Activated naive CD8-positive, alpha-beta T cell treated with anti-CD3 and anti-CD28 coated beads, Interleukin-2, amount 50 U/mL, for 24 hours (primary cell): ENCODE measurements at regions not wholly inside any gene's neighbourhood (a gene's known extent, or its start where the extent isn't known, plus 50 kb on each side); places are given as distances from the start of the nearest gene placed in this dataset.
"Not testable (repeated sequence)": the region's sequence is repeated elsewhere in the genome, so short reads cannot be mapped to it uniquely, and the experiment has no call there.

Experiments
- ATAC-seq: fragments of 150-1000 bp; cut with Tn5 transposase; one replicate; pipeline ENCODE4 v1.10.0; 2021
- DNase-seq: peaks from one replicate; pipeline ENCODE4 v3.0.0; 2021
- H3K27ac Mint-ChIP-seq: one replicate; pipeline ENCODE4 v1.8.0; 2021; ENCODE audit warnings: mild to moderate bottlenecking, mixed read lengths
- H3K27me3 Mint-ChIP-seq: one replicate; pipeline ENCODE4 v1.8.0; 2021; ENCODE audit warnings: mixed read lengths
- H3K36me3 Mint-ChIP-seq: one replicate; pipeline ENCODE4 v1.8.0; 2021; ENCODE audit warnings: low read depth, mixed read lengths
- H3K4me1 Mint-ChIP-seq: one replicate; pipeline ENCODE4 v1.8.0; 2021; ENCODE audit warnings: mixed read lengths
- H3K4me3 Mint-ChIP-seq: one replicate; pipeline ENCODE4 v1.8.0; 2021; ENCODE audit warnings: mild to moderate bottlenecking, moderate library complexity, mixed read lengths
- H3K9me3 Mint-ChIP-seq: one replicate; pipeline ENCODE4 v1.8.0; 2021; ENCODE audit warnings: mixed read lengths

DNA sequence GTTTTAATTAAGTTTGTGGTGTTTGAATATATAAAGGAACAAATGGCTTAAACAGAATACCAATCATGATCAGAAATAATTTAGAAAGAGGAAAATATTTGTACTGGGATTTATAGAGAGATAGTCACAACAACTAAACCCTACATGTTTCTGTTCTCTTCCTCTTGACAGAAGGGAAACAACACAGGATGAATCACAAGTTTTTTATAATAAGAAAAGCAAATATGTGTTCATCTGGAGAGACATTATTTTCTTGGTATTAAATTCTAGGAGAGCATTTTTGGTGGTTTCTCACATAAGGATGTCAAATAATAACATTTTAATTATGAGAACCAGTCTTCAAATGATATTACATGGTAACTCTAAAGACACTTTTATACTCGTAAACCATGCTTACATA is 232.9 kb upstream of the PKP2 start:
- ATAC-seq (no peak), DNase-seq (no peak)
- Mint-ChIP-seq H3K27ac (no peak overlapping the region), H3K4me1 (no peaks in the 10 kb centered on the region), H3K4me3 (no peak overlapping the region), H3K9me3 (peaks cover 3% of the 10 kb centered on the region), H3K27me3 (no peaks in the 10 kb centered on the region), H3K36me3 (no peaks in the 10 kb centered on the region)

DNA sequence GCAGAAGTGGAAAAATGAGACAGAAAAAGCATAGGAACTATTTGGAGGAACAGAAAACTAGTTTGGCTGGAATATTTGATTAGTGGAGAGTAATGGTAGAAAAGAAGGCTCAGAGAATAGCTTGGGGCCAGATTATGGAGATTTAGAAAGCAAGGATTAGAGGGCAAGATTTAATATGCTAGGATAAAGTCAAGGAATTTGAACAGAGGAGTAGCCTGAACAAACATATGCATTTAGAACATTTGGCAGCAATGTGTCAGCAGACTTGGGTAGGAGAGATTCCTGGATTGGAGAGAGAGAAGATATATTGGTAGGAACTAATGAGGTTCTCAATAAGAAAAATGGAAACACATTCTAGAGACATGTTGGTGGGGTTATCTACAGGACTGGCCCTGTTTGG is 229.2 kb upstream of the PKP2 start:
- Mint-ChIP-seq H3K9me3 (peaks cover 3% of the 10 kb centered on the region), H3K36me3 (no peaks in the 10 kb centered on the region), H3K4me1 (no peaks in the 10 kb centered on the region), H3K27ac (no peak overlapping the region), H3K4me3 (no peak overlapping the region), H3K27me3 (no peaks in the 10 kb centered on the region)
- DNase-seq (no peak), ATAC-seq (no peak)

DNA sequence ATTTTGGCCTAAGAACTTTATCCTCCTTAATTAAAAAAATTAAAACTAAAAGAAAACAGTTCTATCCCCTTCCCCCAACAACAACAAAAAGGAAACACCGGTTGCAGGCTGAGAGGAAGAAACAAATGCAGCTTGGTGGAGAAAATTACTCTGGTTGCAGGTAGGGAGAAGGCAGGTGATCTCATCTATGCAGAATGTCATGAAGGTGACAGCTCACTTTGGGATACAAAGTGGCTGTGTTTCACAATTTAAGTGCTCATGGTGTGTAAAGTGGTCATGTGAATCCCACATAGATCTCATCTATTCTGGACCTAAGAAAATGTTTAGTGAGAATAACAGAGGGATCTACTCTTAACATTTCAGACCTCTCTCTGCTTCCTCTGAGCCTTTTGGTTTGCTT is 219.7 kb upstream of the PKP2 start:
- H3K27me3 Mint-ChIP-seq = no peaks in the 10 kb centered on the region
- no peak for DNase-seq
- ATAC-seq = no peak
- H3K4me1 Mint-ChIP-seq = no peaks in the 10 kb centered on the region
- H3K27ac Mint-ChIP-seq = no peak overlapping the region
- H3K36me3 Mint-ChIP-seq = no peaks in the 10 kb centered on the region
- no peak overlapping the region for H3K4me3 Mint-ChIP-seq
- H3K9me3 Mint-ChIP-seq = no peaks in the 10 kb centered on the region

DNA sequence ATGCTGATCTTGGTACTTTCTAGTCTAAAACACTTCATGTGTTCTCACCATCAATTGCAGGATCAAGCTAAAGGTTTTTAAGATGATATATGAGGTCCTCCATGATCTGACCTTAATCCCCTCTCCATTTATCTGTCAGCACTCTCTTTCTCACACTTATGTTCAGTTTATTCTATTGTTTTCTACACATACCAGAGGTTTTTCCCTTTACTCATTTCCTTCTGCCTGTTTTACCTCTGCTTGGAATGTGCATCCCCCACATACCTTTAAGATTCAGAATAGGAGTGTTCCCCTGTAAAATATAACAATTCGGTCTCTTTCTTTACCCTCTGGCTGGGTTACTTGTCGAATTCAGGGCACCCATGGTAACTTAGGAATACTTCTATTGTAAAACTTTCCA is 219.1 kb upstream of the PKP2 start:
- H3K27me3 Mint-ChIP-seq = no peaks in the 10 kb centered on the region
- H3K36me3 Mint-ChIP-seq = no peaks in the 10 kb centered on the region
- H3K9me3 Mint-ChIP-seq = no peaks in the 10 kb centered on the region
- H3K4me3 Mint-ChIP-seq = no peak overlapping the region
- no peak for DNase-seq
- H3K4me1 Mint-ChIP-seq = no peaks in the 10 kb centered on the region
- no peak for ATAC-seq
- no peak overlapping the region for H3K27ac Mint-ChIP-seq

DNA sequence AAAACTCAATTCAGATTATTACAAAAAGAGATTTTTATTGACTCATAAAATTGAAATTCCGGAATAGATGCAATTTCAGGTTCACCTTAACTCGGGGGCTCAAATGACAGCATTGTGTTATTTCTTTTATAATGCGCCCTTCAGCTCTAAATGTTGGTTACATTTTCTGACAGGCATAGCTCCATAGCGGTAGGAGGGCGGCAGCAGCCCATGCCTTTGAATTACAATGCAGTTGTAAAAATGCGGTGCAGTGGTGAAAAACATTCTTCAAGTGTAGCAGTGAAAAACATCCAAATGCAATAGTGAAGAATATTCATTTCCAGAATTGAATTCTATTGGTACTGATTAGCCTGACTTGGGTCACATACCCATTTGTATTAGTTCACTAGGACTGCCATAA is 215.3 kb upstream of the PKP2 start:
- no peaks in the 10 kb centered on the region for H3K36me3 Mint-ChIP-seq
- no peak overlapping the region for H3K4me3 Mint-ChIP-seq
- ATAC-seq (no peak), DNase-seq (no peak)
- no peak overlapping the region for H3K27ac Mint-ChIP-seq
- no peaks in the 10 kb centered on the region for H3K4me1 Mint-ChIP-seq
- peaks cover 4% of the 10 kb centered on the region for H3K9me3 Mint-ChIP-seq
- H3K27me3 Mint-ChIP-seq = no peaks in the 10 kb centered on the region

DNA sequence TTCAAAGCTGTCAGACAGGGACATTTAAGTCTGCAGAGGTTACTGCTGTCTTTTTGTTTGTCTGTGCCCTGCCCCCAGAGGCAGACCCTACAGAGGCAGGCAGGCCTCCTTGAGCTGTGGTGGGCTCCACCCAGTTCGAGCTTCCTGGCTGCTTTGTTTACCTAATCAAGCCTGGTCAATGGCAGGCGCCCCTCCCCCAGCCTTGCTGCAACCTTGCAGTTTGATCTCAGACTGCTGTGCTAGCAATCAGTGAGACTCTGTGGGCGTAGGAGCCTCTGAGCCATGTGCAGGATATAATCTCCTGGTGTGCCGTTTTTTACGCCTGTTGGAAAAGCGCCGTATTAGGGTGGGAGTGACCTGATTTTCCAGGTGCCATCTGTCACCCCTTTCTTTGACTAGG is 211.2 kb upstream of the PKP2 start:
- not testable (repeated sequence) for ATAC-seq, H3K9me3 Mint-ChIP-seq, DNase-seq, H3K27me3 Mint-ChIP-seq, H3K36me3 Mint-ChIP-seq, H3K4me1 Mint-ChIP-seq, H3K4me3 Mint-ChIP-seq, H3K27ac Mint-ChIP-seq

DNA sequence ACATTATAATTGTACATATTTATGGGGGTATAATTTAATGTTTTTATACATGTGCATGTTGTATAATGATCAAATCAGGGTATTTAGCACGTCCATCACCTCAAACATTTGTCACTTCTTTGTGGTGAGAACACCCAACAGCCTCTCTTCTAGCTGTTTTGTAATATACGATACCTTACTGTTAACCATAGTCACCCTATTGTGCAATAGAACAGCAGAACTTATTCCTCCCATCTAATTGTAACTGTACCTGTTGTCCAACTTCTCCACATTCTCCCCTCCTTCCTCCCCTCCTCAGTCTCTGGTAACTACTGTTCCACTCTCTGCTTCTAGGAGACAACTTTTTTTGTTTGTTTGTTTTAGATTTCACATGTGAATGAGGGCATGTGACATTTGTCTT is 197.0 kb upstream of the PKP2 start:
- Mint-ChIP-seq H3K4me3 (no peak overlapping the region), H3K9me3 (no peaks in the 10 kb centered on the region), H3K27me3 (peaks cover 4% of the 10 kb centered on the region), H3K36me3 (no peaks in the 10 kb centered on the region), H3K27ac (no peak overlapping the region), H3K4me1 (no peaks in the 10 kb centered on the region)
- DNase-seq (no peak), ATAC-seq (no peak)

DNA sequence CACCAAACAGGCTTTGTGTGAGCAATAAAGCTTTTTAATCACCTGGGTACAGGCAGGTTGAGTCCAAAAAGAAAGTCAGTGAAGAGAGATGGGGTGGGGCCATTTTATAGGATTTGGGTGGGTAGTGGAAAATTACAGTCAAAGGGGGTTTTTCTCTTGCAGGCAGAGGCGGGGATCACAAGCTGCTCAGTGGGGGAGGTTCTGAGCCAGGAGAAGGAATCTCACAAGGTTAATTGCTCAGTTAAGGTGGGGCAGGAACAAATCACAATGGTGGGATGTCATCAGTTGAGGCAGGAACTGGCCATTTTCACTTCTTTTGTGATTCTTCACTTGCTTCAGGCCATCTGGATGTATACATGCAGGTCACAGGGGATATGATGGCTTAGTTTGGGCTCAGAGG is 191.3 kb upstream of the PKP2 start:
- not testable (repeated sequence) for H3K4me3 Mint-ChIP-seq, H3K27ac Mint-ChIP-seq, DNase-seq, H3K27me3 Mint-ChIP-seq, H3K4me1 Mint-ChIP-seq, ATAC-seq, H3K36me3 Mint-ChIP-seq, H3K9me3 Mint-ChIP-seq

DNA sequence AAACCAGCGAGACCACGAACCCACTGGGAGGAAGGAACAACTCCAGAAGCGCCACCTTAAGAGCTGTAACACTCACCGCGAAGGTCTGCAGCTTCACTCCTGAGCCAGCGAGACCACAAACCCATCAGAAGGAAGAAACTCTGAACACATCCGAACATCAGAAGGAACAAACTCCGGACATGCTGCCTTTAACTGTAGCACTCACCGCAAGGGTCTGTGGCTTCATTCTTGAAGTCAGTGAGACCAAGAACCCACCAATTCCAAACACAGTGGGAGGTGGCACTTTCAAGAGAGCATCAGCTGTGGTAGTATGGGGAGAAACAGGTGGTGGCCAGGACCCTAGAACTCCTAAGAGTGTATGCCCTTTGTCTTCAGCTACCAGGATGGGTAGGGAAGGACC is 179.8 kb upstream of the PKP2 start:
- not testable (repeated sequence) for H3K9me3 Mint-ChIP-seq, ATAC-seq, H3K27me3 Mint-ChIP-seq, H3K4me3 Mint-ChIP-seq, H3K36me3 Mint-ChIP-seq, DNase-seq, H3K4me1 Mint-ChIP-seq, H3K27ac Mint-ChIP-seq

DNA sequence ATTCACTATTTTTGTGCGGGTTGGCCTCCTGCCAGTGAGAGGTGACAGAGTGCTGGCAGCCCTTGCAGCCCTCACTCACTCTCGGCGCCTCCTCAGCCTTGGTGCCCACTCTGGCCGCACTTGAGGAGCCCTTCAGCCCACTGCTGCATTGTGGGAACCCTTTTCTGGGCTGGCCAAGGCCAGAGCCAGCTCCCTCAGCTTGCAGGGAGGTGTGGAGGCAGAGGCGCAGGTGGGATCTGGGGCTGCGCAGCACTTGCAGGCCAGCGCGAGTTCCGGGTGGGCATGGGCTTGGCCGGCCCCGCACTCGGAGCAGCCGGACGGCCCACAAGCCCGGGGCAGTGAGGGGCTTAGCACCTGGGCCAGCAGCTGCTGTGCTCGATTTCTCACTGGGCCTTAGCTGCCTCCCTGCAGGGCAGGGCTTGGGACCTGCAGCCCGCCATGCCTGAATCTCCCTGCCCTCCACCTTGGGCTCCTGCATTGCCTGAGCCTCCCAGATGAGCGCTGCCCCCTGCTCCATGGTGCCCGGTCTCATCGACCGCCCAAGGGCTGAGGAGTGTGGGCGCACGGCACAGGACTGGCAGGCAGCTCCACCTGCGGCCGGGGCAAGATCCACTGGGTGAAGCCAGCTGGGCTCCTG is 178.7 kb upstream of the PKP2 start:
- DNase-seq, H3K9me3 Mint-ChIP-seq, H3K4me3 Mint-ChIP-seq, H3K36me3 Mint-ChIP-seq, ATAC-seq, H3K27ac Mint-ChIP-seq, H3K27me3 Mint-ChIP-seq, H3K4me1 Mint-ChIP-seq: not testable (repeated sequence)

DNA sequence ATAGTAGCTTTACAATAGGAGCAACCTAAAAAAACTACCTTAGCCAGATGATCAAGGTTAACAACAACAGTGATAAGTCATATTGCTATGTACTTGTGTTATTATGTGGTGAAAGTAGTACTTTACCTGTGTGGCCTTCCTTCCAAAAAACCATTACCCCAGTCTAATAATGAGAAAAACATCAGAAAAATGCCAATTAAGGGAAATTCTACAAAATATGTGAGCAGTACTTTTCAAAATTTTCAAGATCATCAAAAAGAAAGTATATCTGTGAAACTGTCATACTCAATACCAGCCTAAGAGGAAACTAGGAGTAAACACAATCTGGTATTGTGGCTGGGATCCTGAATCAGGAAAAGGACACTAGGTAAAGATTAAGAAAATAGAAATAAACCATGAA is 165.3 kb upstream of the PKP2 start:
- DNase-seq = no peak
- Mint-ChIP-seq H3K27ac (no peak overlapping the region), H3K4me1 (no peaks in the 10 kb centered on the region), H3K36me3 (no peaks in the 10 kb centered on the region), H3K27me3 (no peaks in the 10 kb centered on the region), H3K4me3 (no peak overlapping the region), H3K9me3 (no peaks in the 10 kb centered on the region)
- no peak for ATAC-seq

DNA sequence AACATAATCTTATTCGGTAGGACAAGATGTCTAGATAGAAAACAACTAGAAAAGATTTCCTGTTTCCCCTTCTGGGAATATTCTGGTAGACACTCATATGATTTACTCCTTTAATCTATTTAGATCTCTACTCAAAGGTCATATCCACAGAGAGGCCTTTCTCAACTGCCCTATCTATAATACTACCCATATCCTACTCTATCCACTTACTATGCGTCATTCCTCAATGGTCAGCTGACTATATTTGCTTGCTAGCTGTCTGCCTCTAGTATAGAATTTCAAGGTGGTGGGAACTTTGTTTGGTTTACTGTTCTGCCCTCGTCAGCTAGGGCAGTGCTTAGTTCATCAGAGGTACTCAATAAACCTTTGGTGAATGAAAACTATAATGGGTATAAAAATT is 157.8 kb upstream of the PKP2 start:
- no peaks in the 10 kb centered on the region for H3K4me1 Mint-ChIP-seq
- ATAC-seq (no peak), DNase-seq (no peak)
- no peaks in the 10 kb centered on the region for H3K27me3 Mint-ChIP-seq
- H3K4me3 Mint-ChIP-seq = no peak overlapping the region
- no peak overlapping the region for H3K27ac Mint-ChIP-seq
- H3K9me3 Mint-ChIP-seq = no peaks in the 10 kb centered on the region
- H3K36me3 Mint-ChIP-seq = no peaks in the 10 kb centered on the region

DNA sequence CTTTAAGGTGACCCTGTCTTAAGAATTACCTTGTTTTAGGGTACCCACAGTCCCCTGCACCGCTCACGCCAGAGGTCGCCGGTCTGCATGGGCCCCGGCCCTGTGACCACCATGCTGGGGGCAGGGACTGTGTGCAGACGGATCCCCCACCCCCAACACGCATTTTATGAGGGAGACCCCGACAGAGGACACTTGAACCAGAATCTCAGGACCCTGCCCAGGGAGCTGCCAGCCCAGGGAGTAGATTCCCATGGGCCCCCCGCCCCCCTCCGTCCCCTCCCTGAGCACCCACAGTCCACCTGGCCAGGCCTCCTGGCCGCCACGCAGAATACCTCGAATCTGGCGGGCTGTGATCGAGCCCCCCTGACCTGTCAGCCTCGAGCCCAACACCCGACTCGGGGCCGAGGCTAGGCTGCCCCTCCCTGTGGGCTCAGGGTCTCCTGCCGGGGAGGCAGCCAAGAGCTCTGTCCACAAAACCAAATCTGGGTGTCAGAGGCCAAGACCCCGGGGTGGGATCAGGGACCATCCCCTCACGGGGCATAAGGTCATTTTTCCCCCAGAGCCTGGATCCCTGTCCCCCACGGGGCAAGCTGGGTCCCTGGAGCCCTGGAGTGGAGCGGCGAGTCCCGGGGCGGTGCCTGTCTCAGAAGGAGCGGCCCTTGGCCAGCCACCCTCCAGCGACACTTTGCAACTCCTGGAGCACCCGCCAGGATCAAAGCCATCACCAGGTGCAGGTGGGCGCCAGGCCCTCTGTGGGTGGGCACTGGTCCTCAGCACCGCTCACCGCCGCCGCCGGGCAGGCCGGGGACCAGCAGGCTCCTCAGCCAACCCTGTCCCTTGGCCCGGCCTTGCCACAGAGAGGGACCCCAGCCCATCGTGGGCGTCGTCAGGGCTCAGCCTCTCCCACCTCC is 155.8 kb upstream of the PKP2 start:
- H3K4me1 Mint-ChIP-seq = no peaks in the 10 kb centered on the region

DNA sequence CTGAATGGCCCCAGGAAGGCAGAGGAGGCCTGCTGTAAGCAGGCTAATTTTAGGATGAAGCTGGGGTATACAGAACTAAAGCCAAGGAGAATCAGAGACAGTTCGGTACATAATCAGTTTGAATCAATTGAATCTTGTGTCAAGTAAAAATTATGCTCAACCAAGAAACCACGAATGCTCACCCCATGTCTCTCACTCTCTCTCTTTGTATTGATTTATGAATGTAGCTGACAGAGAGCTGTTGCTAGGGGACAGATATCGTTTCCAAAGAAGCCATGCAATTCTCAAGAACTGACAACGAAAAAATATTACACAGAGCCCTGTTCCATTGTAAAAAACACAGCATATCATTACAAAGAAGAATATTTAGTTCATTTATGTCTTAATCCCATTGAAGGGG is 151.1 kb upstream of the PKP2 start:
- Mint-ChIP-seq H3K9me3 (peaks cover 4% of the 10 kb centered on the region), H3K27me3 (no peaks in the 10 kb centered on the region), H3K4me3 (no peak overlapping the region), H3K4me1 (no peaks in the 10 kb centered on the region), H3K27ac (no peak overlapping the region), H3K36me3 (no peaks in the 10 kb centered on the region)
- ATAC-seq (no peak), DNase-seq (no peak)

More for the DNA sequence above, 155.8 kb upstream of the PKP2 start:
- H3K9me3 Mint-ChIP-seq = peaks cover 4% of the 10 kb centered on the region
- H3K36me3 Mint-ChIP-seq = no peaks in the 10 kb centered on the region
- H3K4me3 Mint-ChIP-seq = no peak overlapping the region
- ATAC-seq (no peak), DNase-seq (no peak)
- H3K27ac Mint-ChIP-seq = no peak overlapping the region
- no peaks in the 10 kb centered on the region for H3K27me3 Mint-ChIP-seq

DNA sequence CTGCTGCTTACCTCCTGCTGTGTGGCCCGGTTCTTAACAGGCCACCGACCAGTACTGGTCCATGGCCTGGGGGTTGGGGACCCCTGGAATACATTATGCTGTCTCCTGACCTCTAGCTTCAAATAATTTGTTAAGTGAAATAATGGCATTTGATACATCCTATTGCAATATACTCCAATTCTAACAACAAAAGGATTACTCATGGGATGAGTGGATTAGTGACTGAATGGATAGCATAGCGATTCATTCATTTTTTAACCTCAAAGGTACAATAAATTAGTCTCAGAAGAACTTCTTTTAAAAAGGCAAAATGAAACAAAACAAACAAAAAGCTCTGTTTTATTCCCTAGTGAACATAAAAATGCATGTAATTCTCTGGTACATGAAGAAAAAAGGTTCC is 147.9 kb upstream of the PKP2 start:
- no peak for DNase-seq
- no peaks in the 10 kb centered on the region for H3K27me3 Mint-ChIP-seq
- no peaks in the 10 kb centered on the region for H3K36me3 Mint-ChIP-seq
- peaks cover 9% of the 10 kb centered on the region for H3K9me3 Mint-ChIP-seq
- H3K4me3 Mint-ChIP-seq = no peak overlapping the region
- H3K27ac Mint-ChIP-seq = no peak overlapping the region
- H3K4me1 Mint-ChIP-seq = no peaks in the 10 kb centered on the region
- no peak for ATAC-seq
